ENCODE measurements at regions not wholly inside any gene's neighbourhood (a gene's known extent, or its start where the extent isn't known, plus 50 kb on each side); places are given as distances from the start of the nearest gene placed in this dataset.

- Histone ChIP-seq H3K27me3 (ENCODE audit: low read length) (no peaks in the 10 kb centered on the region), H3F3A (ENCODE audit: low read length, unreplicated experiment) (no peaks in the 10 kb centered on the region), H4K20me1 (ENCODE audit: low read length) (no peaks in the 10 kb centered on the region), H3K9me3 (ENCODE audit: low read length) (no peaks in the 10 kb centered on the region), H3K79me2 (ENCODE audit: low read length) (no peaks in the 10 kb centered on the region), H3K4me2 (ENCODE audit: low read length) (no peak overlapping the region), H3K9me2 (replicated peaks; ENCODE audit: low read length) (no peaks in the 10 kb centered on the region), H2AFZ (ENCODE audit: low read length) (no peak overlapping the region), H3K9ac (ENCODE audit: low read length) (no peak overlapping the region), H3K36me3 (ENCODE audit: low read depth, low read length) (no peaks in the 10 kb centered on the region), H3K4me1 (ENCODE audit: insufficient read depth, low read length) (peaks cover 12% of the 10 kb centered on the region; the same call in 1 of the 2 replicates), H3K4me3 (ENCODE audit: low read length) (no peak overlapping the region), H3K27ac (ENCODE audit: low read length) (no peak overlapping the region)
- BruUV-seq (replicated peaks), result no TSS peak
- ATAC-seq, result no peak
- TF ChIP-seq EZH2 (IDR thresholded peaks at IDR 0.05; ENCODE audit: low read length, unreplicated experiment), result no peak
- no peak for TF ChIP-seq CTCF (conservative IDR thresholded peaks at IDR 0.05; ENCODE audit: low read depth, low read length)
- intact Hi-C loops (cut with micrococcal nuclease), result no loop called here
- DNase-seq, result no peak
- ChIA-PET POLR2A (ENCODE audit: unreplicated experiment) (no interaction called here), CTCF (no interaction called here)
These were observed 628.0 kb upstream of the MIR17HG start for GRCh38 chr13:90719461-90719860.

- H3K4me1 ChIP-seq (ENCODE audit: insufficient read depth, low read length), result peaks cover 11% of the 10 kb centered on the region; the same call in 1 of the 2 replicates
- H3K27me3 ChIP-seq (ENCODE audit: low read length), result no peaks in the 10 kb centered on the region
- no peaks in the 10 kb centered on the region for H3K79me2 ChIP-seq (ENCODE audit: low read length)
- no peaks in the 10 kb centered on the region for H4K20me1 ChIP-seq (ENCODE audit: low read length)
- no TSS peak for BruUV-seq (replicated peaks)
- no peak overlapping the region for H3K9ac ChIP-seq (ENCODE audit: low read length)
- ChIA-PET CTCF (no interaction called here), POLR2A (ENCODE audit: unreplicated experiment) (no interaction called here)
- H3K27ac ChIP-seq (ENCODE audit: low read length), result no peak overlapping the region
- DNase-seq (no peak), ATAC-seq (no peak)
- no peak overlapping the region for H3K4me3 ChIP-seq (ENCODE audit: low read length)
- H3K4me2 ChIP-seq (ENCODE audit: low read length), result no peak overlapping the region
- no peak overlapping the region for H2AFZ ChIP-seq (ENCODE audit: low read length)
- intact Hi-C loops (cut with micrococcal nuclease), result no loop called here
- no peaks in the 10 kb centered on the region for H3K9me2 ChIP-seq (replicated peaks; ENCODE audit: low read length)
- H3K36me3 ChIP-seq (ENCODE audit: low read depth, low read length), result no peaks in the 10 kb centered on the region
- no peaks in the 10 kb centered on the region for H3K9me3 ChIP-seq (ENCODE audit: low read length)
- TF ChIP-seq EZH2 (IDR thresholded peaks at IDR 0.05; ENCODE audit: low read length, unreplicated experiment), result no peak
- TF ChIP-seq EZH2phosphoT487 (IDR thresholded peaks at IDR 0.05; ENCODE audit: borderline replicate concordance, low read length), result no peak
- no peak for TF ChIP-seq CTCF (conservative IDR thresholded peaks at IDR 0.05; ENCODE audit: low read depth, low read length)
- no peaks in the 10 kb centered on the region for H3F3A ChIP-seq (ENCODE audit: low read length, unreplicated experiment)
These were observed 625.5 kb upstream of the MIR17HG start for GRCh38 chr13:90721937-90722336.

- no peak overlapping the region for H3K4me2 ChIP-seq (ENCODE audit: low read length)
- H3K4me3 ChIP-seq (ENCODE audit: low read length), result no peak overlapping the region
- H3F3A ChIP-seq (ENCODE audit: low read length, unreplicated experiment), result no peaks in the 10 kb centered on the region
- ChIA-PET POLR2A (ENCODE audit: unreplicated experiment) (no interaction called here), CTCF (no interaction called here)
- no peaks in the 10 kb centered on the region for H3K27me3 ChIP-seq (ENCODE audit: low read length)
- no peak overlapping the region for H3K27ac ChIP-seq (ENCODE audit: low read length)
- H2AFZ ChIP-seq (ENCODE audit: low read length), result no peak overlapping the region
- intact Hi-C loops (cut with micrococcal nuclease), result no loop called here
- no peak overlapping the region for H3K9ac ChIP-seq (ENCODE audit: low read length)
- no peaks in the 10 kb centered on the region for H3K79me2 ChIP-seq (ENCODE audit: low read length)
- no peak for DNase-seq
- no peaks in the 10 kb centered on the region for H3K9me3 ChIP-seq (ENCODE audit: low read length)
- ATAC-seq, result no peak
- no peaks in the 10 kb centered on the region for H3K36me3 ChIP-seq (ENCODE audit: low read depth, low read length)
- H3K9me2 ChIP-seq (replicated peaks; ENCODE audit: low read length), result no peaks in the 10 kb centered on the region
- H4K20me1 ChIP-seq (ENCODE audit: low read length), result no peaks in the 10 kb centered on the region
- TF ChIP-seq CTCF (conservative IDR thresholded peaks at IDR 0.05; ENCODE audit: low read depth, low read length) (no peak), EZH2phosphoT487 (IDR thresholded peaks at IDR 0.05; ENCODE audit: borderline replicate concordance, low read length) (no peak), EZH2 (IDR thresholded peaks at IDR 0.05; ENCODE audit: low read length, unreplicated experiment) (no peak)
- H3K4me1 ChIP-seq (ENCODE audit: insufficient read depth, low read length), result no peaks in the 10 kb centered on the region
- no TSS peak for BruUV-seq (replicated peaks)
These were observed 624.1 kb upstream of the MIR17HG start for GRCh38 chr13:90723381-90723780.
